ENCODE measurements at regions not wholly inside any gene's neighbourhood (a gene's known extent, or its start where the extent isn't known, plus 50 kb on each side); places are given as distances from the start of the nearest gene placed in this dataset.
A peak's percentile ranks its signal among the peaks of the same experiment; 100 is the strongest.

GRCh38 chr10:124285587-124286527, 132.9 kb downstream of the OAT start:
- DNase-seq: no peak

- no peak for DNase-seq
Measured at GRCh38 chr10:124283949-124284250, 134.8 kb downstream of the OAT start.

GRCh38 chr10:124283215-124283948, 135.3 kb downstream of the OAT start:
- no peak for DNase-seq

- no peak for DNase-seq
Measured at GRCh38 chr10:124282326-124282725, 136.4 kb downstream of the OAT start.

- no peak for DNase-seq
Measured at GRCh38 chr10:124281666-124282065, 137.1 kb downstream of the OAT start.

- DNase-seq: no peak
Measured at GRCh38 chr10:124280916-124281315, 137.8 kb downstream of the OAT start.

GRCh38 chr10:124279882-124280281, 138.8 kb downstream of the OAT start:
- no peak for DNase-seq

- DNase-seq: no peak
Measured at GRCh38 chr10:124279298-124279697, 139.4 kb downstream of the OAT start.

- DNase-seq: no peak
Measured at GRCh38 chr10:124278356-124278755, 140.4 kb downstream of the OAT start.

- DNase-seq: no peak
Measured at GRCh38 chr10:124273141-124273540, 145.6 kb downstream of the OAT start.

- no peak for DNase-seq
Measured at GRCh38 chr10:124271676-124272075, 147.0 kb downstream of the OAT start.

GRCh38 chr10:124270530-124271327, 148.0 kb downstream of the OAT start:
- no peak for DNase-seq

- no peak for DNase-seq
Measured at GRCh38 chr10:124268976-124269375, 149.7 kb downstream of the OAT start.

- no peak for DNase-seq
Measured at GRCh38 chr10:124267911-124268549, 150.7 kb downstream of the OAT start.

- DNase-seq: peak; percentile 27
Measured at GRCh38 chr10:124267231-124267885, 151.4 kb downstream of the OAT start.

- no peak for DNase-seq
Measured at GRCh38 chr10:124266468-124267230, 152.1 kb downstream of the OAT start.

GRCh38 chr10:124265776-124266467, 152.8 kb downstream of the OAT start:
- DNase-seq: no peak

- DNase-seq: no peak
Measured at GRCh38 chr10:124265391-124265745, 153.4 kb downstream of the OAT start.

- no peak for DNase-seq
Measured at GRCh38 chr10:124264711-124265390, 153.9 kb downstream of the OAT start.

- no peak for DNase-seq
Measured at GRCh38 chr10:124264271-124264670, 154.5 kb downstream of the OAT start.

Data from DMS153 (cell line).